ENCODE measurements at regions not wholly inside any gene's neighbourhood (a gene's known extent, or its start where the extent isn't known, plus 50 kb on each side); places are given as distances from the start of the nearest gene placed in this dataset.

GRCh38 chr2:221120643-221121042 is 451.5 kb downstream of the EPHA4 start:
- no peak overlapping the region for H3K27ac ChIP-seq
- H3K27me3 ChIP-seq (replicated peaks in 1 of 7) = no peaks in the 10 kb centered on the region
- no peaks in the 10 kb centered on the region for H3K9me3 ChIP-seq
- H3K4me3 ChIP-seq = no peak overlapping the region
- TF ChIP-seq POLR2AphosphoS5 (IDR thresholded peaks at IDR 0.05) (no peak), POLR2A (IDR thresholded peaks at IDR 0.05) (no peak), CTCF (IDR thresholded peaks at IDR 0.05 in 8 of 11, conservative IDR thresholded peaks at IDR 0.05 in 3 of 11) (no peak)
- intact Hi-C loops (cut with DNase I; ENCODE audit: low total_unique reads) = no loop called here
- H3K36me3 ChIP-seq = no peaks in the 10 kb centered on the region
- no peak for DNase-seq
- H3K4me1 ChIP-seq = no peaks in the 10 kb centered on the region
- WGBS, 5 donors = 71 to 82% (median 72%) methylated on average over 2 of the region's 2 CpGs

GRCh38 chr2:221123396-221123795 is 448.7 kb downstream of the EPHA4 start:
- Histone ChIP-seq H3K27ac (no peak overlapping the region), H3K27me3 (replicated peaks in 1 of 7) (no peaks in the 10 kb centered on the region), H3K4me1 (no peaks in the 10 kb centered on the region), H3K9me3 (peaks cover 0 to 14% (median 10%) of the 10 kb centered on the region in 8 donors), H3K36me3 (no peaks in the 10 kb centered on the region), H3K4me3 (no peak overlapping the region)
- TF ChIP-seq CTCF (IDR thresholded peaks at IDR 0.05 in 8 of 11, conservative IDR thresholded peaks at IDR 0.05 in 3 of 11) = no peak
- no peak for TF ChIP-seq POLR2A (IDR thresholded peaks at IDR 0.05)
- TF ChIP-seq POLR2AphosphoS5 (IDR thresholded peaks at IDR 0.05) = no peak
- DNase-seq = no peak
- 88 to 94% (median 93%) methylated on average over 3 of the region's 3 CpGs for WGBS, 5 donors
- intact Hi-C loops (cut with DNase I; ENCODE audit: low total_unique reads) = no loop called here

- H3K9me3 ChIP-seq = peaks cover 0 to 18% (median 11%) of the 10 kb centered on the region in 8 donors
- H3K36me3 ChIP-seq = no peaks in the 10 kb centered on the region
- H3K4me1 ChIP-seq = no peaks in the 10 kb centered on the region
- TF ChIP-seq POLR2AphosphoS5 (IDR thresholded peaks at IDR 0.05) (no peak), POLR2A (IDR thresholded peaks at IDR 0.05) (no peak), CTCF (IDR thresholded peaks at IDR 0.05 in 8 of 11, conservative IDR thresholded peaks at IDR 0.05 in 3 of 11) (no peak)
- no peaks in the 10 kb centered on the region for H3K27me3 ChIP-seq (replicated peaks in 1 of 7)
- H3K27ac ChIP-seq = no peak overlapping the region
- no peak for DNase-seq
- H3K4me3 ChIP-seq = no peak overlapping the region
- WGBS, 5 donors = 80 to 92% (median 85%) methylated on average over 9 of the region's 9 CpGs
- intact Hi-C loops (cut with DNase I; ENCODE audit: low total_unique reads) = no loop called here
These were observed 447.4 kb downstream of the EPHA4 start for GRCh38 chr2:221124532-221125240.

DNA sequence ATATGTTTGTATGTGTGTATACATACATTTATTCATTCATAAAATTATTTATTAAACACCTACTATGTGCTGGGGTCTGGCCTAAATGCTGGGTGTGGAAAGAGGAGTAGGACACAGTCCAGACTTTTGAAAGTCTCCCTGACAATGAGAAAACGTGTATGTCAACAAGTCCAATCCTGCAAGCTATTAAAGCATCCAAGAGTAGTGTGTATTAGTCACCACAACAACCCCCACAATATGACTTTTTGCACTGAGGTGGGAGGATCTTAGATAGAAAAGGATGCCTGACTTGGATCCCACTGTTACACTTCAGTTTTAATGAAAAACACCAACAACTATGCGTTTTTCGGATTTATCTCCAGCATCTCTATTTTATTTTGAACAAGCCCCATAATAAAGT is 446.4 kb downstream of the EPHA4 start:
- Histone ChIP-seq H3K4me3 (no peak overlapping the region), H3K27ac (no peak overlapping the region), H3K4me1 (no peaks in the 10 kb centered on the region), H3K36me3 (no peaks in the 10 kb centered on the region), H3K27me3 (replicated peaks in 1 of 7) (no peaks in the 10 kb centered on the region), H3K9me3 (peaks cover 0 to 18% (median 11%) of the 10 kb centered on the region in 8 donors)
- no peak for DNase-seq
- intact Hi-C loops (cut with DNase I; ENCODE audit: low total_unique reads) = no loop called here
- WGBS, 5 donors = 76 to 91% (median 80%) methylated on average over 3 of the region's 3 CpGs
- TF ChIP-seq POLR2A (IDR thresholded peaks at IDR 0.05) (no peak), CTCF (IDR thresholded peaks at IDR 0.05 in 8 of 11, conservative IDR thresholded peaks at IDR 0.05 in 3 of 11) (no peak), POLR2AphosphoS5 (IDR thresholded peaks at IDR 0.05) (no peak)
